Stomach (tissue), 8 donors: ENCODE measurements at regions not wholly inside any gene's neighbourhood (a gene's known extent, or its start where the extent isn't known, plus 50 kb on each side); places are given as distances from the start of the nearest gene placed in this dataset.

Source experiments
- DNase-seq, 2 donors: peaks; one replicate each; pipeline versions ENCODE4 v3.0.0 to v3.0.0-alpha.2; 2013 to 2019
- H3K27ac ChIP-seq, 5 donors: fragments of 200-600 bp in 4 of 5; sonication (generic) in 4 of 5; one replicate each; pipeline ENCODE4 v1.5.1; 2013 to 2019; ENCODE audit warnings: mild to moderate bottlenecking in 1 of 5, moderate library complexity in 1 of 5
- H3K27me3 ChIP-seq, 3 donors: fragments of 200-600 bp; sonication (generic); one replicate each; pipeline ENCODE4 v1.5.1; 2017 to 2019; ENCODE audit warnings: mixed run types in 1 of 3
- H3K36me3 ChIP-seq, 4 donors: fragments of 200-600 bp; sonication (generic); 1 replicate in 3 of 4; 2 replicates in 1 of 4; pipeline ENCODE4 v1.5.1; 2016 to 2019
- H3K4me1 ChIP-seq, 4 donors: fragments of 200-600 bp; sonication (generic); one replicate each; pipeline ENCODE4 v1.5.1; 2016 to 2019
- H3K4me3 ChIP-seq, 4 donors: fragments of 200-600 bp; sonication (generic) in 3 of 4; one replicate each; pipeline ENCODE4 v1.5.1; 2016 to 2019; ENCODE audit warnings: mild to moderate bottlenecking in 1 of 4
- H3K9me3 ChIP-seq, 4 donors: fragments of 200-600 bp; sonication (generic); one replicate each; pipeline ENCODE4 v1.5.1; 2016 to 2019
- EP300 ChIP-seq: sonication (generic); formaldehyde crosslinking; IDR thresholded peaks from one replicate; pipeline ENCODE4 v1.6.1; 2017; ENCODE audit warnings: antibody characterized with exemption
- POLR2A ChIP-seq, 4 donors: fragments of 450-650 bp; IDR thresholded peaks; one replicate each; pipeline ENCODE4 v1.6.1; 2016; ENCODE audit warnings: antibody characterized with exemption in 4 of 4, control low read depth in 2 of 4, mild to moderate bottlenecking in 1 of 4, moderate library complexity in 1 of 4
- POLR2AphosphoS5 ChIP-seq, 3 donors: sonication (generic); formaldehyde crosslinking; IDR thresholded peaks; one replicate each; pipeline ENCODE4 v1.6.1; 2016; ENCODE audit warnings: antibody characterized with exemption in 3 of 3
- WGBS, 5 donors: extraction: QIAGEN DNeasy Blood & Tissue Kit in 3 of 5; methylation state at CpG; one replicate each; pipeline versions ENCODE4 v1.1.5 to v1.1.7; 2013 to 2018; 5-methylcytosine and 5-hydroxymethylcytosine counted together
- intact Hi-C: fragments of 100-400 bp; cut with DNase I; formaldehyde crosslinking; loops from one replicate; pipeline ENCODE4 v1.15.1; 2023; ENCODE audit warnings: low total_unique reads
- TF ChIP-seq, protein P1 (sequence below), 7 experiments: fragments of 450-650 bp in 4 of 7; fragments of 200-600 bp in 3 of 7; sonication (generic) in 3 of 7; IDR thresholded peaks; one replicate each; pipeline ENCODE4 v1.5.1; 2016 to 2019; ENCODE audit warnings: antibody characterized with exemption in 7 of 7, control low read depth in 2 of 7, mild to moderate bottlenecking in 1 of 7
- donor health status: healthy with polysubstance abuse.
- donor health status: Bipolar disorder and iron deficiency.
- donor health status: healthy.

DNA sequence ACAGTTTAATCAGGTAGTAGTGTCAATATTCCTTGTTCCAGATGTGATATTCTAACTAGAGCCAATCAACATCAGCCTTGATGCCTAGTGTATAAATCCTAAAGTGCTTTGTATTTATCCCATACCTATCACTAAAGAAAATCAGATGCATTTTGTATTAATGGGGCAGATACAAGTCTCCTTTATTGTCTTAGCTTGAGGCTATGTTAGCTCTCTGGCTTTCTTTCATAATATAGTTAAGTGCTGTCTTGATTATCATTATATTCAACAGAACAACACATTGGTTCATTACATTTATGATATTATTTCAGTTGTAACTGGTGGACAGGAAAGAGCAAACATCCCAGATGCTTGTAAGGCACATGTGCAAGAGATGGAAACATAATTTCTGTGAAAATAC is 338.8 kb downstream of the PLA2G4A start:
- DNase-seq, result no peak
- no peaks in the 10 kb centered on the region for H3K36me3 ChIP-seq
- no peak overlapping the region for H3K27ac ChIP-seq
- intact Hi-C loops, result no loop called here
- no peaks in the 10 kb centered on the region for H3K4me1 ChIP-seq
- H3K27me3 ChIP-seq, result no peaks in the 10 kb centered on the region
- TF ChIP-seq POLR2A (IDR thresholded peaks at IDR 0.05) (no peak), EP300 (no peak), POLR2AphosphoS5 (IDR thresholded peaks at IDR 0.05) (no peak)
- TF ChIP-seq, protein P1, sequence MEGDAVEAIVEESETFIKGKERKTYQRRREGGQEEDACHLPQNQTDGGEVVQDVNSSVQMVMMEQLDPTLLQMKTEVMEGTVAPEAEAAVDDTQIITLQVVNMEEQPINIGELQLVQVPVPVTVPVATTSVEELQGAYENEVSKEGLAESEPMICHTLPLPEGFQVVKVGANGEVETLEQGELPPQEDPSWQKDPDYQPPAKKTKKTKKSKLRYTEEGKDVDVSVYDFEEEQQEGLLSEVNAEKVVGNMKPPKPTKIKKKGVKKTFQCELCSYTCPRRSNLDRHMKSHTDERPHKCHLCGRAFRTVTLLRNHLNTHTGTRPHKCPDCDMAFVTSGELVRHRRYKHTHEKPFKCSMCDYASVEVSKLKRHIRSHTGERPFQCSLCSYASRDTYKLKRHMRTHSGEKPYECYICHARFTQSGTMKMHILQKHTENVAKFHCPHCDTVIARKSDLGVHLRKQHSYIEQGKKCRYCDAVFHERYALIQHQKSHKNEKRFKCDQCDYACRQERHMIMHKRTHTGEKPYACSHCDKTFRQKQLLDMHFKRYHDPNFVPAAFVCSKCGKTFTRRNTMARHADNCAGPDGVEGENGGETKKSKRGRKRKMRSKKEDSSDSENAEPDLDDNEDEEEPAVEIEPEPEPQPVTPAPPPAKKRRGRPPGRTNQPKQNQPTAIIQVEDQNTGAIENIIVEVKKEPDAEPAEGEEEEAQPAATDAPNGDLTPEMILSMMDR (IDR thresholded peaks at IDR 0.05), result no peak
- peaks cover 0 to 22% (median 7%) of the 10 kb centered on the region in 4 donors for H3K9me3 ChIP-seq
- no peak overlapping the region for H3K4me3 ChIP-seq

DNA sequence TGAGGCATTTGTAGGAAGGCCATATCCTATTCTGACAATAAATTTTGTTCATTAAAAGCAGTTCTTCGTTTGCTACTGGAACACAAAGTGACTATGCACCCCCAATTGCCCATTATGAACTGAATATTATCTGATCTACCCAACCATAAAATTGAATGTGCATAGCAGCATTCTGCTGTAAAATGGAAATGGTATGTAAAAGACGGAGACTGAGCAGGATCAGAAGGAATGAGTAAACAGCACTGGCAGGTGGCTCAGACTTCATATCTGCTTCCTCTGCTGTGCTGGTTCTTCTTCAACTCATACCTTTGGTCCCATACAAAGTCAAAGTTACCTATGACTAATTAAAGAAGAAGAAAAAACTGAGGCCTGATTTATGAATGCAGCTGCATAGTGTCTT is 339.5 kb downstream of the PLA2G4A start:
- Histone ChIP-seq H3K36me3 (no peaks in the 10 kb centered on the region), H3K4me1 (no peaks in the 10 kb centered on the region), H3K4me3 (no peak overlapping the region), H3K9me3 (peaks cover 0 to 29% (median 9%) of the 10 kb centered on the region in 4 donors), H3K27ac (no peak overlapping the region), H3K27me3 (no peaks in the 10 kb centered on the region)
- TF ChIP-seq POLR2A (IDR thresholded peaks at IDR 0.05) (no peak), POLR2AphosphoS5 (IDR thresholded peaks at IDR 0.05) (no peak), EP300 (no peak)
- TF ChIP-seq, protein P1 (IDR thresholded peaks at IDR 0.05), result no peak
- no peak for DNase-seq
- intact Hi-C loops, result no loop called here
- 35 to 68% (median 48%) methylated on average over 1 to 2 of the region's 2 CpGs for WGBS, 5 donors

DNA sequence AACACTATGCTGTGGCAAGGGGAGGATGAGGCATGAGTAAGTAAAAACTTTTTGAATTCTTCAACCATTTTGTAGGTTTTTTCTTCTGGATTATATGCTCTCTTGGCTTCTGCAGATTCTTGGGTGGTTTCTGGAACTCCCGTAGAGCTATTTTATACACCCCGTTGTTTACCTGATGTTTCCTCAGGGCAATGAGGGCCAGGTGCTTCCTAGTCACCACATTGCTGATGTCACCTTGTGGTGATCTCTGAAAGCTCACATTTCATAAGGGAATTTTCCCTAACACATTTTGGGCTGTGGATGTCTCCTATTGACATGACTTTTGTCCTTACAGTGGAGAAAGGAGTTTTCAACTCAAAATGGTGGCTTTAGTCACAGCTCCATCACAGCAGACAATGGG is 356.6 kb downstream of the PLA2G4A start:
- Histone ChIP-seq H3K4me3 (no peak overlapping the region), H3K9me3 (peaks cover 0 to 21% (median 4%) of the 10 kb centered on the region in 4 donors)
- intact Hi-C loops, result no loop called here

DNA sequence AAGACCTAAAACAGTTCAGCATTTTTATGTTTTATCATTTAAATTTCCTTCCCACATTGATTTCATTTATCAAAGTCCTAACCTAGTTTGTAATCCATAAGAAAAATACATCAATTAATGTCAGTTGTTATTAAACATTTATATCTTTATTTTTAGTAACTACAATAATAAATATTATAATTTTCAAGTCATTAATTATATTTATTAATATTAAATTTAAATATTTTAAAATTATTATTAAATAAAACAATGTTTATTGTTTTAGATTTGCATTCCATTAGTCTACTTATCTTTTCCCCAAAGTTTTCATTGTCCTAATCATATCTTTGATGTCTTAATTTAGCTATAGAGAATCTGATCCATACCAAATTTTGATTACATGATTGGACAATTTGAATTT is 368.9 kb downstream of the PLA2G4A start:
- TF ChIP-seq EP300 (no peak), POLR2AphosphoS5 (IDR thresholded peaks at IDR 0.05) (no peak), POLR2A (IDR thresholded peaks at IDR 0.05) (no peak)
- TF ChIP-seq, protein P1 (IDR thresholded peaks at IDR 0.05), result no peak
- intact Hi-C loops, result no loop called here
- H3K27ac ChIP-seq, result no peak overlapping the region
- H3K36me3 ChIP-seq, result no peaks in the 10 kb centered on the region
- no peaks in the 10 kb centered on the region for H3K4me1 ChIP-seq
- no peak overlapping the region for H3K4me3 ChIP-seq
- no peaks in the 10 kb centered on the region for H3K27me3 ChIP-seq
- no peak for DNase-seq
- peaks cover 0 to 6% (median 0%) of the 10 kb centered on the region in 4 donors for H3K9me3 ChIP-seq

More for the DNA sequence above, 356.6 kb downstream of the PLA2G4A start:
- Histone ChIP-seq H3K27me3 (no peaks in the 10 kb centered on the region), H3K27ac (no peak overlapping the region), H3K36me3 (no peaks in the 10 kb centered on the region), H3K4me1 (no peaks in the 10 kb centered on the region)
- 85 to 94% (median 87%) methylated on average over 2 of the region's 2 CpGs for WGBS, 5 donors
- TF ChIP-seq POLR2A (IDR thresholded peaks at IDR 0.05) (no peak), EP300 (no peak), POLR2AphosphoS5 (IDR thresholded peaks at IDR 0.05) (no peak)
- TF ChIP-seq, protein P1 (IDR thresholded peaks at IDR 0.05), result no peak
- DNase-seq, result no peak
